ENCODE measurements at regions not wholly inside any gene's neighbourhood (a gene's known extent, or its start where the extent isn't known, plus 50 kb on each side); places are given as distances from the start of the nearest gene placed in this dataset.

GRCh38 chr11:123360267-123360936 lies 69.7 kb upstream of the GRAMD1B start:
- POLR2A ChIA-PET = no interaction called here
- 77% methylated on average over 10 of the region's 10 CpGs for WGBS (ENCODE audit: missing lambda C conversion rate)

More at GRCh38 chr11:123360267-123360936, 69.7 kb upstream of the GRAMD1B start:
- ATAC-seq (no peak), DNase-seq (ENCODE audit: low read depth in 1 of 2, low spot score in 1 of 2) (no peak), FAIRE-seq (no peak)
- H3K4me3 ChIP-seq = no peak overlapping the region
- TF ChIP-seq GATA3 (IDR thresholded peaks at IDR 0.05; ENCODE audit: borderline replicate concordance) (no peak), REST (IDR thresholded peaks at IDR 0.05) (no peak), NR3C1 (IDR thresholded peaks at IDR 0.05) (no peak), EP300 (IDR thresholded peaks at IDR 0.05) (no peak), ATOH8 (CRISPR knock-in tag; IDR thresholded peaks at IDR 0.05; ENCODE audit: low read depth) (no peak), PBX3 (IDR thresholded peaks at IDR 0.05) (no peak), SREBF2 (IDR thresholded peaks at IDR 0.05) (no peak), RCOR1 (IDR thresholded peaks at IDR 0.05; ENCODE audit: low read depth, low read length) (no peak), ZFP36 (IDR thresholded peaks at IDR 0.05; ENCODE audit: borderline replicate concordance, partially characterized antibody) (no peak), EHF (CRISPR knock-in tag; IDR thresholded peaks at IDR 0.05) (no peak), SMC3 (IDR thresholded peaks at IDR 0.05) (no peak), NPAS2 (CRISPR knock-in tag; IDR thresholded peaks at IDR 0.05; ENCODE audit: borderline replicate concordance) (no peak), RNF2 (IDR thresholded peaks at IDR 0.05; ENCODE audit: borderline replicate concordance, low read depth) (no peak), JUN (IDR thresholded peaks at IDR 0.05) (no peak), BCL3 (IDR thresholded peaks at IDR 0.05) (no peak), POLR2AphosphoS2 (conservative IDR thresholded peaks at IDR 0.05; ENCODE audit: low read length) (no peak)
- H3K27ac ChIP-seq = no peak overlapping the region
- no peaks in the 10 kb centered on the region for H3K9me3 ChIP-seq
- CTCF ChIA-PET = interaction anchor here (1.1 to 1.8 kb wide), 4 partner anchors 8 to 250 kb away, joined by 3 to 4 read pairs (median 3); no protein-coding TSS in a partner anchor
- H3K4me2 ChIP-seq = no peak overlapping the region
- H3K4me1 ChIP-seq = no peaks in the 10 kb centered on the region
